GM21717 (cell line): ENCODE measurements at regions not wholly inside any gene's neighbourhood (a gene's known extent, or its start where the extent isn't known, plus 50 kb on each side); places are given as distances from the start of the nearest gene placed in this dataset.
"Not testable (repeated sequence)": the region's sequence is repeated elsewhere in the genome, so short reads cannot be mapped to it uniquely, and the experiment has no call there.

Experiments
- ATAC-seq: cut with Tn5 transposase; IDR thresholded peaks from one replicate; pipeline ENCODE4 v1.9.1; 2021; ENCODE audit warnings: mild to moderate bottlenecking, moderate library complexity; ENCODE audit not compliant: unreplicated experiment

GRCh38 chr1:95659166-95659565 lies 425.2 kb downstream of the RWDD3 start:
- ATAC-seq = no peak

GRCh38 chr1:95659588-95659987 lies 425.6 kb downstream of the RWDD3 start:
- ATAC-seq = no peak

GRCh38 chr1:95660736-95661135 lies 426.7 kb downstream of the RWDD3 start:
- no peak for ATAC-seq

- not testable (repeated sequence) for ATAC-seq
Measured at GRCh38 chr1:95663530-95663929, 429.5 kb downstream of the RWDD3 start.

- ATAC-seq = no peak
Measured at GRCh38 chr1:95668165-95668564, 434.2 kb downstream of the RWDD3 start.

- ATAC-seq = not testable (repeated sequence)
Measured at GRCh38 chr1:95669638-95670037, 435.6 kb downstream of the RWDD3 start.

- no peak for ATAC-seq
Measured at GRCh38 chr1:95671098-95671497, 437.1 kb downstream of the RWDD3 start.

GRCh38 chr1:95679262-95679661 lies 445.3 kb downstream of the RWDD3 start:
- no peak for ATAC-seq

GRCh38 chr1:95685081-95685480 lies 451.1 kb downstream of the RWDD3 start:
- no peak for ATAC-seq

GRCh38 chr1:95686217-95686616 lies 452.2 kb downstream of the RWDD3 start:
- no peak for ATAC-seq

- no peak for ATAC-seq
Measured at GRCh38 chr1:95699149-95699953, 465.3 kb downstream of the RWDD3 start.

GRCh38 chr1:95701450-95702173 lies 467.6 kb downstream of the RWDD3 start:
- no peak for ATAC-seq

GRCh38 chr1:95703046-95703445 lies 469.0 kb downstream of the RWDD3 start:
- ATAC-seq = no peak

GRCh38 chr1:95716097-95716496 lies 482.1 kb downstream of the RWDD3 start:
- no peak for ATAC-seq

GRCh38 chr1:95716550-95716949 lies 482.5 kb downstream of the RWDD3 start:
- ATAC-seq = no peak

GRCh38 chr1:95723346-95723745 lies 489.3 kb downstream of the RWDD3 start:
- ATAC-seq = no peak

- no peak for ATAC-seq
Measured at GRCh38 chr1:95728841-95729240, 494.8 kb downstream of the RWDD3 start.

- no peak for ATAC-seq
Measured at GRCh38 chr1:95730986-95731385, 497.0 kb downstream of the RWDD3 start.

GRCh38 chr1:95731466-95731865 lies 497.5 kb downstream of the RWDD3 start:
- ATAC-seq = no peak

- ATAC-seq = no peak
Measured at GRCh38 chr1:95733031-95733430, 499.0 kb downstream of the RWDD3 start.

- ATAC-seq = no peak
Measured at GRCh38 chr1:95733671-95734070, 499.7 kb downstream of the RWDD3 start.

GRCh38 chr1:95734560-95734959 lies 500.6 kb downstream of the RWDD3 start:
- no peak for ATAC-seq
